Psoas muscle (tissue), 7 donors: ENCODE measurements at regions not wholly inside any gene's neighbourhood (a gene's known extent, or its start where the extent isn't known, plus 50 kb on each side); places are given as distances from the start of the nearest gene placed in this dataset.
"Not testable (repeated sequence)": the region's sequence is repeated elsewhere in the genome, so short reads cannot be mapped to it uniquely, and the experiment has no call there.

Experiments used
- ATAC-seq, 4 donors: fragments of 200-7000 bp; cut with Tn5 transposase; one replicate each; pipeline ENCODE4 v1.9.1; 2020; ENCODE audit warnings: moderate library complexity in 3 of 4, mild to moderate bottlenecking in 2 of 4
- DNase-seq, 2 donors: peaks; one replicate each; pipeline ENCODE4 v3.0.0-alpha.2; 2020
- H3K27ac ChIP-seq: fragments of 200-600 bp; one replicate; pipeline ENCODE4 v1.8.0; 2022
- H3K27me3 ChIP-seq, 3 donors: fragments of 200-600 bp in 1 of 3; one replicate each; pipeline versions ENCODE4 v1.6.1 to v1.8.0; 2013 to 2022; ENCODE audit warnings: low read length in 2 of 3, mild to moderate bottlenecking in 2 of 3, moderate library complexity in 1 of 3; ENCODE audit not compliant: insufficient read depth in 3 of 3
- H3K36me3 ChIP-seq, 2 donors: fragments of 200-600 bp in 1 of 2; one replicate each; pipeline versions ENCODE4 v1.6.1 to v1.8.0; 2013 to 2022; ENCODE audit warnings: low read depth in 1 of 2, mild to moderate bottlenecking in 1 of 2, moderate library complexity in 1 of 2; ENCODE audit not compliant: insufficient read depth in 1 of 2
- H3K4me1 ChIP-seq: fragments of 200-600 bp; one replicate; pipeline ENCODE4 v1.8.0; 2022
- H3K4me3 ChIP-seq: fragments of 200-600 bp; one replicate; pipeline ENCODE4 v1.8.0; 2022; ENCODE audit warnings: mild to moderate bottlenecking
- H3K9me3 ChIP-seq: fragments of 200-600 bp; one replicate; pipeline ENCODE4 v1.8.0; 2022
- CTCF ChIP-seq: fragments of 200-600 bp; IDR thresholded peaks from one replicate; pipeline ENCODE4 v1.8.0; 2022; ENCODE audit warnings: antibody characterized with exemption
- WGBS, 3 donors: extraction: QIAGEN DNeasy Blood & Tissue Kit; methylation state at CpG; one replicate each; pipeline versions ENCODE4 v1.1.6 to v1.1.7; 2013; 5-methylcytosine and 5-hydroxymethylcytosine counted together
- intact Hi-C, 2 donors: fragments of 100-400 bp; cut with DNase I; formaldehyde crosslinking; loops; one replicate each; pipeline versions ENCODE4 v1.11.0 to v1.14.2; 2022
- donor health status: healthy with polysubstance abuse.
- donor health status: DM: no; HTN: no; CAD: no; lungs with moderate emphysema.
- donor health status: Bipolar disorder and iron deficiency.
- donor health status: healthy.
- donor health status: DM: yes; HTN: yes; CAD: no.
- donor health status: DM: no; HTN: no; CAD: no.
- donor health status: DM: yes; HTN: yes; CAD: no.

- 69 to 74% (median 71%) methylated on average over 2 of the region's 2 CpGs for WGBS, 3 donors
- Histone ChIP-seq H3K27ac (no peak overlapping the region), H3K27me3 (no peaks in the 10 kb centered on the region), H3K4me1 (no peaks in the 10 kb centered on the region), H3K4me3 (no peak overlapping the region), H3K9me3 (no peaks in the 10 kb centered on the region), H3K36me3 (no peaks in the 10 kb centered on the region)
- DNase-seq (no peak), ATAC-seq (no peak)
- TF ChIP-seq CTCF: no peak
- intact Hi-C loops: no loop called here
These were observed 367.9 kb upstream of the GRAMD2B start for GRCh38 chr5:126055348-126055729.

GRCh38 chr5:126056352-126056751, 366.9 kb upstream of the GRAMD2B start:
- Histone ChIP-seq H3K9me3 (no peaks in the 10 kb centered on the region), H3K4me1 (no peaks in the 10 kb centered on the region), H3K4me3 (no peak overlapping the region), H3K27ac (no peak overlapping the region), H3K27me3 (no peaks in the 10 kb centered on the region), H3K36me3 (no peaks in the 10 kb centered on the region)
- WGBS, 3 donors: 70 to 77% (median 75%) methylated on average over 1 of the region's 1 CpG
- ATAC-seq (no peak), DNase-seq (no peak)
- TF ChIP-seq CTCF: no peak
- intact Hi-C loops: no loop called here

- ATAC-seq: no peak
- intact Hi-C loops: no loop called here
- Histone ChIP-seq H3K4me1 (no peaks in the 10 kb centered on the region), H3K4me3 (no peak overlapping the region), H3K36me3 (no peaks in the 10 kb centered on the region), H3K27me3 (no peaks in the 10 kb centered on the region), H3K27ac (no peak overlapping the region), H3K9me3 (no peaks in the 10 kb centered on the region)
- WGBS, 3 donors: 72 to 79% (median 77%) methylated on average over 13 of the region's 13 CpGs
- no peak for TF ChIP-seq CTCF
- DNase-seq: no peak
These were observed 366.2 kb upstream of the GRAMD2B start for GRCh38 chr5:126056851-126057622.

- H3K4me3 ChIP-seq, H3K36me3 ChIP-seq, ATAC-seq, H3K27me3 ChIP-seq, H3K4me1 ChIP-seq, DNase-seq, H3K27ac ChIP-seq, H3K9me3 ChIP-seq, intact Hi-C loops: not testable (repeated sequence)
- WGBS, 3 donors: 94 to 97% (median 96%) methylated on average over 5 of the region's 5 CpGs
These were observed 364.8 kb upstream of the GRAMD2B start for GRCh38 chr5:126058392-126058791.

GRCh38 chr5:126062398-126063221, 360.6 kb upstream of the GRAMD2B start:
- peaks cover 0 to 3% (median 0%) of the 10 kb centered on the region in 3 donors for H3K27me3 ChIP-seq
- no peaks in the 10 kb centered on the region for H3K4me1 ChIP-seq
- H3K27ac ChIP-seq: no peak overlapping the region
- DNase-seq: no peak
- no peak overlapping the region for H3K4me3 ChIP-seq
- no peak for TF ChIP-seq CTCF
- H3K9me3 ChIP-seq: no peaks in the 10 kb centered on the region
- intact Hi-C loops: no loop called here
- 0 to 26% (median 24%) methylated on average over 1 of the region's 1 CpG for WGBS, 3 donors
- no peak for ATAC-seq
- H3K36me3 ChIP-seq: no peaks in the 10 kb centered on the region
